ENCODE measurements at regions not wholly inside any gene's neighbourhood (a gene's known extent, or its start where the extent isn't known, plus 50 kb on each side); places are given as distances from the start of the nearest gene placed in this dataset.

DNA sequence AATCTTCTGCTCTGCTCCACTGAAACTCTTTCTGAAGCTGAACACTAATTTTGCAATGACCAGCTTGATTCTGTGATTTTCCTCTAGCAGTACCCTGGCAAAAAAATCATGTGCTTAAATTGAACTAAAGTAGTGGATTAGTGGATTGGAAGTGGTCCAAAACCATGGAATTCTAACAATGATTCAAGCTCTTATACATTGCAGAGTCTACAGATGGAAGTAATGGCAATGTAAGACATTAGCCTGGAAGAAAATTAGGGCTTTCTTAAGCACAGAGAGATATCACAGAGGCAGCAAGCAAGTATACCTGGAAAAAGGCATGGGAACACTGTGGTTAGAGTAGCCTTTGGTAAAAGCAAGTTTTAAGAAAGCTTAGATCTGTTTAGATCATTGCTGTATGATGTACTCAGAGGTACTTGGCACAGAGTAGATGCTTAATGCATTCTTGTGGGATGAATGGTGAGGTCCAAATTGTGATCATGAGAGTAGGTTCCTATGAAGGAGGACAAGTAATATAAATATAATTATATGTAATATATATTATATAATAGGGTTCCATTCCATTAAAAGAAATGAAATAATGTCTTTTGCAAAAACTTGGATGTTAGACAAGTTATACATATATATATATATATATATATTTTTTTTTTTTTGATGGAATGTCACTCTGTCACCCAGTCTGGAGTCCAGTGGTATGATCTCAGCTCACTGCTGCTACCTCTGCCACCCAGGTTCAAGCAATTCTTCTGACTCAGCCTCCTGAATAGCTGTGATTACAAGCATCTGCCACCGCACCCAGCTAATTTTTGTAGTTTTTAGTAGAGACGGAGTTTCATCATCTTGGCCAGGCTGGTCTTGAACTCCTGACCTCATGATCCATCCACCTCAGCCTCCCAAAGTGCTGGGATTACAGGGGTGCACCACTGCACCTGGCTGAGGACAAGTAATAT, 172.2 kb upstream of the SCN7A start:
- no peaks in the 10 kb centered on the region for H3K27me3 ChIP-seq (ENCODE audit: control insufficient read depth in 2 of 2, insufficient read depth in 2 of 2, low read length in 2 of 2)
- H3K9ac ChIP-seq (replicated peaks; ENCODE audit: extremely low read depth, insufficient read depth, low read length): no peak overlapping the region
- H2AFZ ChIP-seq (ENCODE audit: low read depth, low read length): no peak overlapping the region
- intact Hi-C loops (cut with micrococcal nuclease): no loop called here
- FAIRE-seq: no peak
- no peak overlapping the region for H3K4me2 ChIP-seq (ENCODE audit: insufficient read depth, low read length)
- TF ChIP-seq MAX (IDR thresholded peaks at IDR 0.05; ENCODE audit: insufficient read depth, insufficient read length) (no peak), JUN (IDR thresholded peaks at IDR 0.05; ENCODE audit: borderline replicate concordance, insufficient read depth, insufficient read length, low read depth) (no peak), POLR2AphosphoS5 (IDR thresholded peaks at IDR 0.05; ENCODE audit: insufficient read depth, low read depth, low read length) (no peak), EZH2 (IDR thresholded peaks at IDR 0.05; ENCODE audit: borderline replicate concordance, low read depth, low read length, severe bottlenecking) (no peak), FOS (IDR thresholded peaks at IDR 0.05; ENCODE audit: borderline replicate concordance, insufficient read depth, low read length) (no peak), GATA2 (IDR thresholded peaks at IDR 0.05; ENCODE audit: insufficient read depth, insufficient read length, low read depth, low read length) (no peak), POLR2A (IDR thresholded peaks at IDR 0.05; ENCODE audit: low read depth, low read length) (no peak), MYC (IDR thresholded peaks at IDR 0.05; ENCODE audit: low read depth, low read length) (no peak), CTCF (IDR thresholded peaks at IDR 0.05; ENCODE audit: extremely low read depth in 1 of 2, insufficient read depth in 1 of 2, low read depth in 1 of 2, low read length in 2 of 2) (no peak)
- no peaks in the 10 kb centered on the region for H4K20me1 ChIP-seq (replicated peaks; ENCODE audit: control insufficient read depth, extremely low read depth, insufficient read depth, low read length)
- H3K79me2 ChIP-seq (ENCODE audit: control insufficient read depth, insufficient read depth, low read length): no peaks in the 10 kb centered on the region
- peaks cover 2% of the 10 kb centered on the region for H3K9me1 ChIP-seq (replicated peaks; ENCODE audit: control insufficient read depth, extremely low read depth, insufficient read depth, low read length)
- dilution Hi-C loops (cut with MboI; ENCODE audit: extremely low pct_ligation_motif_present, low sequenced_read_pairs): no loop called here
- no TSS peak for BruUV-seq (replicated peaks)
- POLR2A ChIA-PET: no interaction called here
- no peaks in the 10 kb centered on the region for H3K4me1 ChIP-seq (ENCODE audit: control insufficient read depth, extremely low read depth, insufficient read depth, low read length)
- H3K4me3 ChIP-seq (replicated peaks in 1 of 3; ENCODE audit: insufficient read depth in 1 of 3, low read depth in 1 of 3, low read length in 3 of 3): no peak overlapping the region
- H3K27ac ChIP-seq (ENCODE audit: insufficient read depth, low read depth, low read length): no peak overlapping the region
- no peaks in the 10 kb centered on the region for H3K36me3 ChIP-seq (ENCODE audit: control insufficient read depth in 2 of 2, extremely low read depth in 1 of 2, insufficient read depth in 2 of 2, low read length in 2 of 2)
- DNase-seq (ENCODE audit: low read depth, low spot score): no peak
- no peaks in the 10 kb centered on the region for H3K9me3 ChIP-seq (replicated peaks; ENCODE audit: control insufficient read depth, insufficient read depth, low read length)
- CTCF ChIA-PET: no interaction called here
